ENCODE measurements at regions not wholly inside any gene's neighbourhood (a gene's known extent, or its start where the extent isn't known, plus 50 kb on each side); places are given as distances from the start of the nearest gene placed in this dataset.
"Not testable (repeated sequence)": the region's sequence is repeated elsewhere in the genome, so short reads cannot be mapped to it uniquely, and the experiment has no call there.

- Histone ChIP-seq H3K36me3 (no peaks in the 10 kb centered on the region), H3K9me3 (replicated peaks) (no peaks in the 10 kb centered on the region)
- no peak for DNase-seq (ENCODE audit: low read depth in 1 of 2, low spot score in 2 of 2)
These were observed 71.1 kb downstream of the TRAM1L1 start for GRCh38 chr4:117014236-117014635.

DNA sequence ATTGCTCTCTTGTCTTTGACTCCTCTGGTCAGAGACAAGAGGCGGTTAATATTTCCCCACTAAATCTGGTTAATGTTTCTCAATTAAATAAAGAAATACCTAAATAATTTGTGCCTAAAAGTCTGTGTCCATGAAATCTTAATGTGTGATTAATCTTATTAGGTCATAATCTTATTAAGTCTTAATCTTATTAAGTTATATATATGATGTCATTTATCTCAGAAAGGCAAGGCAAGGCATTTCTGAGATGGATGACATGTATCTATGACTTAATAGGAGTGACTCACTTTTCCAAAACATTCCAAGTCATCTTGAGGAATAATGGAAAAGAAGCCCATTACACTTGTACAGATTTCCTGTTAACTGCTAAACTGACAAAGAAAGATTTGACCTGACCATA lies 74.7 kb downstream of the TRAM1L1 start:
- Histone ChIP-seq H3K9me3 (replicated peaks) (no peaks in the 10 kb centered on the region), H3K36me3 (no peaks in the 10 kb centered on the region), H3K27ac (no peak overlapping the region), H3K4me3 (no peak overlapping the region), H3K27me3 (replicated peaks) (no peaks in the 10 kb centered on the region), H3K4me1 (replicated peaks) (no peaks in the 10 kb centered on the region)
- DNase-seq (ENCODE audit: low read depth in 1 of 2, low spot score in 2 of 2): no peak

More at GRCh38 chr4:117014236-117014635, 71.1 kb downstream of the TRAM1L1 start:
- H3K27ac ChIP-seq: no peak overlapping the region
- no peaks in the 10 kb centered on the region for H3K27me3 ChIP-seq (replicated peaks)
- no peak overlapping the region for H3K4me3 ChIP-seq
- H3K4me1 ChIP-seq (replicated peaks): no peaks in the 10 kb centered on the region

GRCh38 chr4:117001077-117001476 lies 84.3 kb downstream of the TRAM1L1 start:
- DNase-seq (ENCODE audit: low read depth in 1 of 2, low spot score in 2 of 2): no peak
- Histone ChIP-seq H3K27me3 (replicated peaks) (no peaks in the 10 kb centered on the region), H3K4me3 (no peak overlapping the region), H3K27ac (no peak overlapping the region), H3K36me3 (no peaks in the 10 kb centered on the region), H3K4me1 (replicated peaks) (no peaks in the 10 kb centered on the region), H3K9me3 (replicated peaks) (no peaks in the 10 kb centered on the region)

- Histone ChIP-seq H3K27me3 (replicated peaks) (no peaks in the 10 kb centered on the region), H3K4me1 (replicated peaks) (no peaks in the 10 kb centered on the region), H3K4me3 (no peak overlapping the region), H3K9me3 (replicated peaks) (no peaks in the 10 kb centered on the region), H3K36me3 (no peaks in the 10 kb centered on the region), H3K27ac (no peak overlapping the region)
- DNase-seq (ENCODE audit: low read depth in 1 of 2, low spot score in 2 of 2): no peak
These were observed 102.7 kb downstream of the TRAM1L1 start for GRCh38 chr4:116982656-116983055.

GRCh38 chr4:116980436-116980835 lies 104.9 kb downstream of the TRAM1L1 start:
- H3K4me1 ChIP-seq (replicated peaks); H3K27ac ChIP-seq; H3K4me3 ChIP-seq; DNase-seq (ENCODE audit: low read depth in 1 of 2, low spot score in 2 of 2); H3K36me3 ChIP-seq; H3K9me3 ChIP-seq (replicated peaks); H3K27me3 ChIP-seq (replicated peaks): not testable (repeated sequence)

DNA sequence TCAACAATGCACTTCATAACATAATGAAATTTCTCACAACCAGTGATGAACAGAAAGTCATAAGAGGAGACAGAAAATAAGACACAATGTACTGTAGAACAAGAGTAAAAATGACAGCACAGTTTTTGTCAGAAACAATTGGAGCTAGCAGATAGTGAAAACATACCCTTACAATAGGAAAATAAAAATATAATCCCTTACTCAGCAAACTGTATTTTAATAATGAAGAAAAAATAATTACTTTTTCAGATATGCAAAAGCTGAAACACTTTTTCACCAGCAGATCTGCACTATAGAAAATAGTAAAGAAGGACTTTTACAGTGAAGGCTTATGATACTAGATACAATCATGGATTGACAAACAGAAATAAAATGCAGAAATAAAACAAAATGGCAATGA lies 126.3 kb downstream of the TRAM1L1 start:
- no peak for DNase-seq (ENCODE audit: low read depth in 1 of 2, low spot score in 2 of 2)
- Histone ChIP-seq H3K36me3 (no peaks in the 10 kb centered on the region), H3K27ac (no peak overlapping the region), H3K27me3 (replicated peaks) (no peaks in the 10 kb centered on the region), H3K4me3 (no peak overlapping the region), H3K4me1 (replicated peaks) (no peaks in the 10 kb centered on the region), H3K9me3 (replicated peaks) (no peaks in the 10 kb centered on the region)

GRCh38 chr4:116953947-116954346 lies 131.4 kb downstream of the TRAM1L1 start:
- no peak overlapping the region for H3K27ac ChIP-seq

GRCh38 chr4:116952530-116953136 lies 132.7 kb downstream of the TRAM1L1 start:
- no peak for DNase-seq (ENCODE audit: low read depth in 1 of 2, low spot score in 2 of 2)
- H3K4me1 ChIP-seq (replicated peaks): no peaks in the 10 kb centered on the region
- no peaks in the 10 kb centered on the region for H3K27me3 ChIP-seq (replicated peaks)
- H3K4me3 ChIP-seq: no peak overlapping the region
- H3K9me3 ChIP-seq (replicated peaks): no peaks in the 10 kb centered on the region
- no peaks in the 10 kb centered on the region for H3K36me3 ChIP-seq
- H3K27ac ChIP-seq: no peak overlapping the region

More at GRCh38 chr4:116953947-116954346, 131.4 kb downstream of the TRAM1L1 start:
- Histone ChIP-seq H3K9me3 (replicated peaks) (no peaks in the 10 kb centered on the region), H3K4me1 (replicated peaks) (no peaks in the 10 kb centered on the region), H3K27me3 (replicated peaks) (no peaks in the 10 kb centered on the region), H3K4me3 (no peak overlapping the region), H3K36me3 (no peaks in the 10 kb centered on the region)
- no peak for DNase-seq (ENCODE audit: low read depth in 1 of 2, low spot score in 2 of 2)

- Histone ChIP-seq H3K4me1 (replicated peaks) (no peaks in the 10 kb centered on the region), H3K9me3 (replicated peaks) (no peaks in the 10 kb centered on the region), H3K27ac (no peak overlapping the region), H3K27me3 (replicated peaks) (no peaks in the 10 kb centered on the region), H3K4me3 (no peak overlapping the region), H3K36me3 (no peaks in the 10 kb centered on the region)
- DNase-seq (ENCODE audit: low read depth in 1 of 2, low spot score in 2 of 2): no peak
These were observed 135.5 kb downstream of the TRAM1L1 start for GRCh38 chr4:116949856-116950255.

- no peaks in the 10 kb centered on the region for H3K36me3 ChIP-seq
These were observed 143.1 kb downstream of the TRAM1L1 start for GRCh38 chr4:116942315-116942714.

DNA sequence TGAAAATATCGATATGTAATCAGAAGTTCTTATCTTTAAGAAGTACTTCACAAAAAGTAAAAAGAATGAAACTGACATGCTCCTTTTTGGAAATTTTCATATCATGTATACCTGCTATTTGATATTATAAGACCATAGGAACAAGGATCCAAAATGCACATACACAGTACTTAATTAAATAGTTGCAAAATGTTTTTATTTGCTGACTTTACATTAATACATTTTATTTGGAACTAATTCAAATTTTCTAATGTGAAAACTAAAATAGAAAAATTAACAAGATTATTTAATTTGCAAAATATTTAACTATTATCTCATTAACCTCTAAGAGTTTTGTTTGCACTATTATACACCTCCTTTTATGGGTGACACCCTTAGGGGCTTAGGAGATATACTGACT lies 155.0 kb downstream of the TRAM1L1 start:
- no peaks in the 10 kb centered on the region for H3K4me1 ChIP-seq (replicated peaks)
- peaks cover 3% of the 10 kb centered on the region for H3K27me3 ChIP-seq (replicated peaks)
- DNase-seq (ENCODE audit: low read depth in 1 of 2, low spot score in 2 of 2): no peak
- no peaks in the 10 kb centered on the region for H3K9me3 ChIP-seq (replicated peaks)
- no peak overlapping the region for H3K4me3 ChIP-seq
- no peaks in the 10 kb centered on the region for H3K36me3 ChIP-seq
- no peak overlapping the region for H3K27ac ChIP-seq

More at GRCh38 chr4:116942315-116942714, 143.1 kb downstream of the TRAM1L1 start:
- no peaks in the 10 kb centered on the region for H3K9me3 ChIP-seq (replicated peaks)
- no peaks in the 10 kb centered on the region for H3K4me1 ChIP-seq (replicated peaks)
- no peak for DNase-seq (ENCODE audit: low read depth in 1 of 2, low spot score in 2 of 2)
- no peak overlapping the region for H3K27ac ChIP-seq
- H3K27me3 ChIP-seq (replicated peaks): no peaks in the 10 kb centered on the region
- H3K4me3 ChIP-seq: no peak overlapping the region

GRCh38 chr4:116926631-116927295 lies 158.6 kb downstream of the TRAM1L1 start:
- no peaks in the 10 kb centered on the region for H3K9me3 ChIP-seq (replicated peaks)
- H3K27ac ChIP-seq: no peak overlapping the region
- peaks cover 9% of the 10 kb centered on the region for H3K27me3 ChIP-seq (replicated peaks)
- no peaks in the 10 kb centered on the region for H3K36me3 ChIP-seq
- no peak for DNase-seq (ENCODE audit: low read depth in 1 of 2, low spot score in 2 of 2)
- no peaks in the 10 kb centered on the region for H3K4me1 ChIP-seq (replicated peaks)
- no peak overlapping the region for H3K4me3 ChIP-seq

- Histone ChIP-seq H3K9me3 (replicated peaks) (no peaks in the 10 kb centered on the region), H3K4me3 (no peak overlapping the region), H3K36me3 (no peaks in the 10 kb centered on the region), H3K27ac (no peak overlapping the region), H3K27me3 (replicated peaks) (peaks cover 9% of the 10 kb centered on the region), H3K4me1 (replicated peaks) (no peaks in the 10 kb centered on the region)
- no peak for DNase-seq (ENCODE audit: low read depth in 1 of 2, low spot score in 2 of 2)
These were observed 159.4 kb downstream of the TRAM1L1 start for GRCh38 chr4:116925900-116926457.

DNA sequence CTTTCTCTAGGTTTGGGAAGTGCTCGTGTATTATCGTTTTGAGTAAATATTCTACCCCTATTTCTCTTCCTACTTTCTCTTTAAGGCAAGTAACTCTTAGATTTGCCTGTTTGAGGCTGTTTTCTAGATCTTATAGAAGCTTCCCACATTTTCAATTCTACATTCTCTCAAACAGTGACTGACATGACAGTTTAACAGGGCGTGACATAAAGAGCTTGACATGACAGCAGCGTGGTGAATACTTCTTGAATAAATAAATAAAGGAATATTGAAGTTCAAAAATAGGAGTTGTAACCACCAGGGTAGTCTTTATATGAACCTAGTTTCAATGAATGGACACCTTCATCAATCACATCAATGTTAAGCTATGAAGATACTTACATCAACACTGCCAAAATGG lies 162.0 kb downstream of the TRAM1L1 start:
- DNase-seq (ENCODE audit: low read depth in 1 of 2, low spot score in 2 of 2): no peak

More for the DNA sequence above, 162.0 kb downstream of the TRAM1L1 start:
- Histone ChIP-seq H3K27me3 (replicated peaks) (peaks cover 9% of the 10 kb centered on the region), H3K4me3 (no peak overlapping the region), H3K4me1 (replicated peaks) (no peaks in the 10 kb centered on the region), H3K36me3 (no peaks in the 10 kb centered on the region), H3K9me3 (replicated peaks) (no peaks in the 10 kb centered on the region), H3K27ac (no peak overlapping the region)
